Activated naive CD8-positive, alpha-beta T cell treated with anti-CD3 and anti-CD28 coated beads for 36 hours (primary cell): ENCODE measurements at regions not wholly inside any gene's neighbourhood (a gene's known extent, or its start where the extent isn't known, plus 50 kb on each side); places are given as distances from the start of the nearest gene placed in this dataset.
"Not testable (repeated sequence)": the region's sequence is repeated elsewhere in the genome, so short reads cannot be mapped to it uniquely, and the experiment has no call there.

Experiments
- DNase-seq: peaks from one replicate; pipeline ENCODE4 v3.0.0; 2021
- H3K27ac Mint-ChIP-seq: one replicate; pipeline ENCODE4 v1.8.0; 2022; ENCODE audit warnings: mild to moderate bottlenecking, moderate library complexity, mixed read lengths
- H3K27me3 Mint-ChIP-seq: one replicate; pipeline ENCODE4 v1.8.0; 2022; ENCODE audit warnings: mild to moderate bottlenecking, mixed read lengths
- H3K36me3 Mint-ChIP-seq: one replicate; pipeline ENCODE4 v1.8.0; 2021; ENCODE audit warnings: mild to moderate bottlenecking, mixed read lengths
- H3K4me1 Mint-ChIP-seq: one replicate; pipeline ENCODE4 v1.8.0; 2021; ENCODE audit warnings: mixed read lengths
- H3K4me3 Mint-ChIP-seq: one replicate; pipeline ENCODE4 v1.8.0; 2022; ENCODE audit warnings: mild to moderate bottlenecking, moderate library complexity, mixed read lengths
- H3K9me3 Mint-ChIP-seq: one replicate; pipeline ENCODE4 v1.8.0; 2022; ENCODE audit warnings: mixed read lengths

GRCh38 chr5:106254784-106255183 lies 1416.0 kb downstream of the EFNA5 start:
- no peak for DNase-seq
- H3K4me3 Mint-ChIP-seq = no peak overlapping the region
- no peak overlapping the region for H3K27ac Mint-ChIP-seq
- no peaks in the 10 kb centered on the region for H3K27me3 Mint-ChIP-seq
- H3K9me3 Mint-ChIP-seq = peaks cover 6% of the 10 kb centered on the region
- no peaks in the 10 kb centered on the region for H3K36me3 Mint-ChIP-seq
- no peaks in the 10 kb centered on the region for H3K4me1 Mint-ChIP-seq

GRCh38 chr5:106246044-106246745 lies 1424.5 kb downstream of the EFNA5 start:
- H3K36me3 Mint-ChIP-seq, H3K27ac Mint-ChIP-seq, H3K27me3 Mint-ChIP-seq, DNase-seq, H3K4me3 Mint-ChIP-seq, H3K4me1 Mint-ChIP-seq, H3K9me3 Mint-ChIP-seq: not testable (repeated sequence)

GRCh38 chr5:106241409-106241808 lies 1429.3 kb downstream of the EFNA5 start:
- Mint-ChIP-seq H3K27me3 (no peaks in the 10 kb centered on the region), H3K9me3 (peaks cover 2% of the 10 kb centered on the region), H3K27ac (no peak overlapping the region), H3K4me1 (no peaks in the 10 kb centered on the region), H3K4me3 (no peak overlapping the region), H3K36me3 (no peaks in the 10 kb centered on the region)
- DNase-seq = no peak

- H3K27ac Mint-ChIP-seq = no peak overlapping the region
- H3K4me3 Mint-ChIP-seq = no peak overlapping the region
- no peak for DNase-seq
- no peaks in the 10 kb centered on the region for H3K36me3 Mint-ChIP-seq
- no peaks in the 10 kb centered on the region for H3K4me1 Mint-ChIP-seq
- H3K27me3 Mint-ChIP-seq = no peaks in the 10 kb centered on the region
- peaks cover 2% of the 10 kb centered on the region for H3K9me3 Mint-ChIP-seq
Observed at GRCh38 chr5:106205916-106206571, 1464.7 kb downstream of the EFNA5 start.

- Mint-ChIP-seq H3K27ac (no peak overlapping the region), H3K4me3 (no peak overlapping the region), H3K36me3 (no peaks in the 10 kb centered on the region), H3K4me1 (no peaks in the 10 kb centered on the region), H3K9me3 (no peaks in the 10 kb centered on the region), H3K27me3 (no peaks in the 10 kb centered on the region)
- DNase-seq = no peak
Observed at GRCh38 chr5:106202035-106202434, 1468.7 kb downstream of the EFNA5 start.

GRCh38 chr5:106200971-106201370 lies 1469.8 kb downstream of the EFNA5 start:
- H3K9me3 Mint-ChIP-seq = no peaks in the 10 kb centered on the region

GRCh38 chr5:106195679-106196474 lies 1474.9 kb downstream of the EFNA5 start:
- no peak overlapping the region for H3K27ac Mint-ChIP-seq
- no peaks in the 10 kb centered on the region for H3K27me3 Mint-ChIP-seq
- no peaks in the 10 kb centered on the region for H3K4me1 Mint-ChIP-seq
- H3K36me3 Mint-ChIP-seq = no peaks in the 10 kb centered on the region
- H3K4me3 Mint-ChIP-seq = no peak overlapping the region
- H3K9me3 Mint-ChIP-seq = peaks cover 3% of the 10 kb centered on the region
- DNase-seq = no peak

More at GRCh38 chr5:106200971-106201370, 1469.8 kb downstream of the EFNA5 start:
- Mint-ChIP-seq H3K4me1 (no peaks in the 10 kb centered on the region), H3K27ac (no peak overlapping the region), H3K27me3 (no peaks in the 10 kb centered on the region), H3K4me3 (no peak overlapping the region), H3K36me3 (no peaks in the 10 kb centered on the region)
- no peak for DNase-seq

- no peaks in the 10 kb centered on the region for H3K27me3 Mint-ChIP-seq
- no peaks in the 10 kb centered on the region for H3K36me3 Mint-ChIP-seq
- peaks cover 5% of the 10 kb centered on the region for H3K9me3 Mint-ChIP-seq
- H3K4me1 Mint-ChIP-seq = no peaks in the 10 kb centered on the region
- no peak for DNase-seq
- H3K27ac Mint-ChIP-seq = no peak overlapping the region
- no peak overlapping the region for H3K4me3 Mint-ChIP-seq
Observed at GRCh38 chr5:106189121-106189809, 1481.5 kb downstream of the EFNA5 start.

- Mint-ChIP-seq H3K4me1 (no peaks in the 10 kb centered on the region), H3K9me3 (peaks cover 1% of the 10 kb centered on the region), H3K36me3 (no peaks in the 10 kb centered on the region), H3K4me3 (no peak overlapping the region), H3K27me3 (no peaks in the 10 kb centered on the region), H3K27ac (no peak overlapping the region)
- DNase-seq = no peak
Observed at GRCh38 chr5:106185661-106186081, 1485.1 kb downstream of the EFNA5 start.

GRCh38 chr5:106174903-106175302 lies 1495.8 kb downstream of the EFNA5 start:
- Mint-ChIP-seq H3K4me3 (no peak overlapping the region), H3K27me3 (no peaks in the 10 kb centered on the region), H3K9me3 (peaks cover 3% of the 10 kb centered on the region), H3K36me3 (no peaks in the 10 kb centered on the region), H3K4me1 (no peaks in the 10 kb centered on the region), H3K27ac (no peak overlapping the region)
- DNase-seq = no peak

- Mint-ChIP-seq H3K36me3 (no peaks in the 10 kb centered on the region), H3K4me3 (no peak overlapping the region), H3K27ac (no peak overlapping the region), H3K4me1 (no peaks in the 10 kb centered on the region), H3K27me3 (no peaks in the 10 kb centered on the region), H3K9me3 (peaks cover 3% of the 10 kb centered on the region)
- no peak for DNase-seq
Observed at GRCh38 chr5:106172681-106173532, 1497.8 kb downstream of the EFNA5 start.

- no peak overlapping the region for H3K27ac Mint-ChIP-seq
- no peaks in the 10 kb centered on the region for H3K27me3 Mint-ChIP-seq
- H3K4me1 Mint-ChIP-seq = no peaks in the 10 kb centered on the region
- no peak overlapping the region for H3K4me3 Mint-ChIP-seq
- H3K9me3 Mint-ChIP-seq = no peaks in the 10 kb centered on the region
- no peaks in the 10 kb centered on the region for H3K36me3 Mint-ChIP-seq
- no peak for DNase-seq
Observed at GRCh38 chr5:106171708-106172107, 1499.0 kb downstream of the EFNA5 start.

GRCh38 chr5:106171132-106171531 lies 1499.6 kb downstream of the EFNA5 start:
- Mint-ChIP-seq H3K27me3 (no peaks in the 10 kb centered on the region), H3K36me3 (no peaks in the 10 kb centered on the region), H3K9me3 (no peaks in the 10 kb centered on the region), H3K4me3 (no peak overlapping the region), H3K27ac (no peak overlapping the region), H3K4me1 (no peaks in the 10 kb centered on the region)
- DNase-seq = no peak

GRCh38 chr5:106167766-106168165 lies 1503.0 kb downstream of the EFNA5 start:
- no peaks in the 10 kb centered on the region for H3K4me1 Mint-ChIP-seq
- H3K27me3 Mint-ChIP-seq = no peaks in the 10 kb centered on the region
- no peak for DNase-seq
- H3K36me3 Mint-ChIP-seq = no peaks in the 10 kb centered on the region
- no peak overlapping the region for H3K4me3 Mint-ChIP-seq
- no peaks in the 10 kb centered on the region for H3K9me3 Mint-ChIP-seq
- H3K27ac Mint-ChIP-seq = no peak overlapping the region
